Mesothelial cell of epicardium (in vitro differentiated cells): ENCODE measurements at regions not wholly inside any gene's neighbourhood (a gene's known extent, or its start where the extent isn't known, plus 50 kb on each side); places are given as distances from the start of the nearest gene placed in this dataset.

Source experiments
- DNase-seq, 2 experiments: peaks; one replicate each; pipeline ENCODE4 v3.0.0; 2021; ENCODE audit warnings: low spot score in 2 of 2; ENCODE audit not compliant: unreplicated experiment in 2 of 2
- H3K27ac Mint-ChIP-seq: 2 replicates; pipeline ENCODE4 v1.8.0; 2021; ENCODE audit warnings: mixed read lengths
- H3K27me3 Mint-ChIP-seq: 2 replicates; pipeline ENCODE4 v1.8.0; 2021; ENCODE audit warnings: low read depth, mixed read lengths
- H3K36me3 Mint-ChIP-seq: 2 replicates; pipeline ENCODE4 v1.8.0; 2021; ENCODE audit warnings: mixed read lengths
- H3K4me1 Mint-ChIP-seq: 2 replicates; pipeline ENCODE4 v1.8.0; 2021; ENCODE audit warnings: mixed read lengths
- H3K4me3 Mint-ChIP-seq: 2 replicates; pipeline ENCODE4 v1.8.0; 2021; ENCODE audit warnings: mild to moderate bottlenecking, moderate library complexity, mixed read lengths
- H3K9me3 Mint-ChIP-seq: 2 replicates; pipeline ENCODE4 v1.8.0; 2021; ENCODE audit warnings: mixed read lengths
- TF ChIP-seq, protein P1 (sequence below): fragments of 200-600 bp; sonication (generic); IDR thresholded peaks from one replicate; pipeline ENCODE4 v1.5.0; 2021; ENCODE audit warnings: antibody characterized with exemption; ENCODE audit not compliant: unreplicated experiment

DNA sequence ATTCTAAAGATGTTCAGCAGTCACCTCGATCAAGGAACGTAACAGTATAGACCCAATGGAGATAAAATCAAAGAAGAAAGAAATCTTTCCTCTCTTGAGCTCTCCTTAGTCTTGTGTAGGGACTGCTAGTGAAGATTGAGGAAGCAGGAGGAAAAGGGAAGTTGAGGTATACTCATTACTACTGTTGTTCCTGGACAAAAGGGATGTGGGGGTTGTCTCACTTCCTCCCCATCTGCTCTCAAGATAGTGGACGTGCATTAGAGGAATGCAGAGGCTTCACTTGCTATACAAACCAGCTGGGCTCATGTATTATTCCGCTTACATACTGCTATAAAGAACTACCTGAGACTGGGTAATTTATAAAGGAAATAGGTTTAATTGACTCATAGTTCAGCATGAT, 208.9 kb upstream of the ARHGEF9 start:
- peaks cover 49% of the 10 kb centered on the region for H3K9me3 Mint-ChIP-seq
- H3K36me3 Mint-ChIP-seq = no peaks in the 10 kb centered on the region
- no peaks in the 10 kb centered on the region for H3K27me3 Mint-ChIP-seq
- H3K27ac Mint-ChIP-seq = no peak overlapping the region
- TF ChIP-seq, protein P1, sequence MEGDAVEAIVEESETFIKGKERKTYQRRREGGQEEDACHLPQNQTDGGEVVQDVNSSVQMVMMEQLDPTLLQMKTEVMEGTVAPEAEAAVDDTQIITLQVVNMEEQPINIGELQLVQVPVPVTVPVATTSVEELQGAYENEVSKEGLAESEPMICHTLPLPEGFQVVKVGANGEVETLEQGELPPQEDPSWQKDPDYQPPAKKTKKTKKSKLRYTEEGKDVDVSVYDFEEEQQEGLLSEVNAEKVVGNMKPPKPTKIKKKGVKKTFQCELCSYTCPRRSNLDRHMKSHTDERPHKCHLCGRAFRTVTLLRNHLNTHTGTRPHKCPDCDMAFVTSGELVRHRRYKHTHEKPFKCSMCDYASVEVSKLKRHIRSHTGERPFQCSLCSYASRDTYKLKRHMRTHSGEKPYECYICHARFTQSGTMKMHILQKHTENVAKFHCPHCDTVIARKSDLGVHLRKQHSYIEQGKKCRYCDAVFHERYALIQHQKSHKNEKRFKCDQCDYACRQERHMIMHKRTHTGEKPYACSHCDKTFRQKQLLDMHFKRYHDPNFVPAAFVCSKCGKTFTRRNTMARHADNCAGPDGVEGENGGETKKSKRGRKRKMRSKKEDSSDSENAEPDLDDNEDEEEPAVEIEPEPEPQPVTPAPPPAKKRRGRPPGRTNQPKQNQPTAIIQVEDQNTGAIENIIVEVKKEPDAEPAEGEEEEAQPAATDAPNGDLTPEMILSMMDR = no peak
- H3K4me3 Mint-ChIP-seq = no peak overlapping the region
- no peak for DNase-seq
- H3K4me1 Mint-ChIP-seq = no peaks in the 10 kb centered on the region

DNA sequence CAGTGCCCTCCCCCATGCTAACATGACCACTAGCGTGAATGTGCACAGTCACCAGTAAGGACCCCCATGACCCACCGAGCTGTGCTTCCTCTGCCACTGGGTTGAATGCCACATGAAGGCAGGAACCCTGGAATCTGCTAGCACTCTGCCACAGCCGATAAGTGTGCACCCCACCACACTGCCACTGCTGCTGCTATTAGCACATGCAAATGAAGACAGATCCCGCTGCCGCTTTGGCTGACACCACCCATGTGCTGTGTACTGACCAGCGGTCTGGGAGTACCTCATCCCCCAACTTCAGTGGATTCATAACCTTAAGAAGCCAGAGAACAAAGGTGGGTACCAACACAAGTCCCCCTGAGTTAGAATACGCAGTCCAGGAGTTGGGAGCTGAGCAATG, 200.9 kb upstream of the ARHGEF9 start:
- H3K9me3 Mint-ChIP-seq = peaks cover 47% of the 10 kb centered on the region
- no peak overlapping the region for H3K4me3 Mint-ChIP-seq
- H3K36me3 Mint-ChIP-seq = no peaks in the 10 kb centered on the region

DNA sequence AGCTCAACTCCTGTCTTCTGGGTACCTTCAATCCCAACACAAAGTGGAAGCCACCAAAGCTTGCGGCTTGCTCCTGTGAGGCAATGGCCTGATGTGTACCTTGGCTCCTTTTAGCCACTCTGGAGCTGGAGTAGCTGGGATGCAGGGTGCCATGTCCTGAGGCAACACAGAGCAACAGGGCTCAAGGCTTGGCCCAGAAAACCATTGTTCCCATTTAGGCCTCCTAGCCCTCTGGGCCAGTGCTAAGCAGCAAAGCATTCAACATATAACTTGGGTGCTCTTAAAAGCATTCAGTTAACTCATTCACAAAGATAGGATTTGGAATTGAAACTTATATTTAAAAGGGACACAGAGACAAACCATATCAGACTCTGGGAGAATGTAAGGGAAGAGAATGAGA, 194.5 kb upstream of the ARHGEF9 start:
- no peak for DNase-seq
- Mint-ChIP-seq H3K4me1 (no peaks in the 10 kb centered on the region), H3K27me3 (no peaks in the 10 kb centered on the region), H3K9me3 (peaks cover 66% of the 10 kb centered on the region), H3K36me3 (no peaks in the 10 kb centered on the region), H3K27ac (no peak overlapping the region), H3K4me3 (no peak overlapping the region)
- TF ChIP-seq, protein P1 = no peak

More for the DNA sequence above, 200.9 kb upstream of the ARHGEF9 start:
- H3K27ac Mint-ChIP-seq = no peak overlapping the region
- no peaks in the 10 kb centered on the region for H3K27me3 Mint-ChIP-seq
- no peak for DNase-seq
- no peaks in the 10 kb centered on the region for H3K4me1 Mint-ChIP-seq
- TF ChIP-seq, protein P1 = no peak

DNA sequence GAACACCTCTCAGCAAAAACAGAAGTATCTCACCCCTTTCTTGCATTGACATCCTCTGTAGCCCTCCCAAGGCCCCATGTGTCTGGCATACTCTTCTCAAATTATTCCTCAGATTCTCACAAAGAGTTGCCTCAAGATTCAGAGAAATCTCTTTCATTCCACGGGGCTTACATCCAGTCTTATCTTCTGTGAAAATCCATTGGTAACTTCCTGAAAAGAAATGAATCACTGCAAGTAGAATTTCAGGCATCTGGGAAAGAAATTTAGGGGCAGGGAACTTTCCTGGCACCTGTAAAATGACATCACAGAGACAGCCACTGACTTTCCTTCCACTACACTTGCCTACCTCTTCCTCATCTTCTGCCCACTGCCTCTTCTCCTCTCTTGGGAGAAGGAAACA, 182.5 kb upstream of the ARHGEF9 start:
- Mint-ChIP-seq H3K36me3 (no peaks in the 10 kb centered on the region), H3K9me3 (peaks cover 38% of the 10 kb centered on the region)
- TF ChIP-seq, protein P1 = no peak

GRCh38 chrX:63963095-63963784, 178.2 kb upstream of the ARHGEF9 start:
- no peak overlapping the region for H3K4me3 Mint-ChIP-seq
- no peaks in the 10 kb centered on the region for H3K27me3 Mint-ChIP-seq
- peaks cover 34% of the 10 kb centered on the region for H3K9me3 Mint-ChIP-seq
- TF ChIP-seq, protein P1 = no peak
- H3K27ac Mint-ChIP-seq = no peak overlapping the region
- peaks cover 3% of the 10 kb centered on the region for H3K36me3 Mint-ChIP-seq
- peaks cover 4% of the 10 kb centered on the region for H3K4me1 Mint-ChIP-seq
- no peak for DNase-seq

More for the DNA sequence above, 182.5 kb upstream of the ARHGEF9 start:
- Mint-ChIP-seq H3K27ac (no peak overlapping the region), H3K4me3 (no peak overlapping the region), H3K27me3 (no peaks in the 10 kb centered on the region), H3K4me1 (peaks cover 4% of the 10 kb centered on the region)
- DNase-seq = no peak
